HT1080 (cell line): ENCODE measurements at regions not wholly inside any gene's neighbourhood (a gene's known extent, or its start where the extent isn't known, plus 50 kb on each side); places are given as distances from the start of the nearest gene placed in this dataset.

Experiments used
- DNase-seq: peaks from one replicate; pipeline ENCODE4 v3.0.0-alpha.2; 2015; ENCODE audit warnings: low read depth

DNA sequence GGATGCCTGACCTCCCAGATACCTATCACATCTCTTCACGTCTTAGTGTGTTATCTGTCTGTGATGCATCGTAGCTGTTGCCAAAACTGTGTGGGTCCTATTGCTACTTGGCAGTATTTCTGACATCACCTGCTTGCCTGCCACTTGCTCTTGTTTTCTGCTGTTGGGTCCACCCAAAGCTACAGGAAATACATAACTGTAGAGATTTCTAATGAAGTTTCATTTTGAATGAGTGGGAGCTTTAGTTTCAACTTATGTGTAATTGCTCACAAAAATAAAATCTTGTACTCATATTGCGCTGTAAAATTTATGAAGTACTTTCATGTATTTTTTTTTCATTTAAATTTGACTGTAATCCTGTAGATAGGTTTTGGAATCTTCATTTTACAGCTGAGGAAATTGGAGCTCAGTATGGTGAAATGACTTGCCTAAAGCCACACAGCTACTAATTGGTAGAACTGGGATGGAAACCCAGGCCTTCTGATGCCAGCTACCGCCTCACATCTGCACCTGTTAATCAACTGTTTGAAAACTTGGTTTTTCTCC lies 113.6 kb upstream of the MAN1A1 start:
- no peak for DNase-seq

DNA sequence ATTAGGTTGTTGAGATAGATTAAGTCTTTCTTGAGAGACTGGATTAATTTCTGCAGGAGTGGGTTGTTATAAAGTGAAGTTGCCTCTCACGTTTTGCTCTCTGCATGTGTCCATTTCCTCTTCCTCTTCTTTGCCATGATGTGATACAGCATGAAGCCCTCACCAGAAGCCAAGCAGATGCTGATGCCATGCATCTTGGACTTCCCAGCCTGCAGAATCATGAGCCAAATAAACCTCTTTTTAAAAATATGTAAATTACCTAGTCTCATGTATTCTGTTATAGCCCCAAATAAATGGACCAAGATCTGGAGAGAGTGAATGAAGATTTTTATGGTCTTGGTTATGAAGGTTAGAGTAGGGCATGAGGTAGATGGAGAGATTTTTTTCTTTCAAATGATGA lies 111.6 kb upstream of the MAN1A1 start:
- no peak for DNase-seq

DNA sequence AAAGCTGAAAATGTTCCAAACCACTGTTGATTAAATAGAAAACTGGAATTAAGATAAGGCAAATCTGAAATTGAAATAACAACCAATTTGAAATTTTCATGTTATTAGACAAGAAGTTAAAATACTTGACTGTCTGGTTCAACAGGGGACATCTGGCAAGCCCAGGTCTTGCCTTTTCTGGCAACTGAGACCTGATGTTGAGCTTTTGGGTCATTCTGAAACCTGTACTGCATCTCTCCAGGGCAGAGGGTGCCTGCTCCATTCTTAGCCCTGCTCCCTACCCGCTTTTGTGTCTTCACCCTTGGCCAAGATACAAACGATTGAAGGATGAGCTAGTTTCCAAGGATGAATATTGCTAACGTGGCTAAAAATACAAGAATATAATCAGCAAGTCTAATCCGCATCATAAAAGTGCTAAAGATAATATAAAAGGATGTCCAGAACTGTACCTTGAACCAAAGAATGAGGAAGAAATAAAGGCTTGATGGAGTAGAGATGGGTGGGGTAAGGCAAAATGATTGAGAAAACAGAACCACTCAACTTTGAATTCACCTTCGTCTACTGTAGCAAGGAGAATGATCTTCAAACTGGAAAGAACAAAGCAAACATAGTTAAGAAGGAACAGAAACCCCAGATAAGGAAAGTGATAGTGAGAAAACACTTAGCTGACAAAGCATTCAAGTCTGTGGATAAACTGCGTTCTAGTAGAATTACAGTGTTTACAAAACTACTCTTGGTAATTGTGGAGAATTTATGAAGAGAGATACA lies 109.8 kb upstream of the MAN1A1 start:
- DNase-seq, result no peak

DNA sequence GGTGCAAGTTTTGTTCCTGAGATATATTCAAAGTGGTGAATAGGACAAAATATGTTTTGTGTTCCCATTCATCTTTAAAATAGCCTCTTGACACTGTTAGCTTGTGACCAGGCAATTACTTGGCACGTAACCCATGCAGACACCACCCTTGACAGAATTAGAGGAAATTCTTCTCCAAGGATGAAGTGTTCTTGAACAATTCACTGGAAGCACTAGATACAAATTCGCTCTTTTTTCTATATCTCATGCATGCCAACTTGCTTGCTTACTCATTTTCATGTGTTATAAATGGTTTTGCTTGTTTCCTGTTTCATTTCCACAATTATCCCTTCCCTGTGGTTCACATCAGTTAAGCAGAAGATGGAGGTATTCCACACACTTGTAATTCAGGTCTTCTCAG lies 105.2 kb upstream of the MAN1A1 start:
- DNase-seq, result peak; percentile 24

DNA sequence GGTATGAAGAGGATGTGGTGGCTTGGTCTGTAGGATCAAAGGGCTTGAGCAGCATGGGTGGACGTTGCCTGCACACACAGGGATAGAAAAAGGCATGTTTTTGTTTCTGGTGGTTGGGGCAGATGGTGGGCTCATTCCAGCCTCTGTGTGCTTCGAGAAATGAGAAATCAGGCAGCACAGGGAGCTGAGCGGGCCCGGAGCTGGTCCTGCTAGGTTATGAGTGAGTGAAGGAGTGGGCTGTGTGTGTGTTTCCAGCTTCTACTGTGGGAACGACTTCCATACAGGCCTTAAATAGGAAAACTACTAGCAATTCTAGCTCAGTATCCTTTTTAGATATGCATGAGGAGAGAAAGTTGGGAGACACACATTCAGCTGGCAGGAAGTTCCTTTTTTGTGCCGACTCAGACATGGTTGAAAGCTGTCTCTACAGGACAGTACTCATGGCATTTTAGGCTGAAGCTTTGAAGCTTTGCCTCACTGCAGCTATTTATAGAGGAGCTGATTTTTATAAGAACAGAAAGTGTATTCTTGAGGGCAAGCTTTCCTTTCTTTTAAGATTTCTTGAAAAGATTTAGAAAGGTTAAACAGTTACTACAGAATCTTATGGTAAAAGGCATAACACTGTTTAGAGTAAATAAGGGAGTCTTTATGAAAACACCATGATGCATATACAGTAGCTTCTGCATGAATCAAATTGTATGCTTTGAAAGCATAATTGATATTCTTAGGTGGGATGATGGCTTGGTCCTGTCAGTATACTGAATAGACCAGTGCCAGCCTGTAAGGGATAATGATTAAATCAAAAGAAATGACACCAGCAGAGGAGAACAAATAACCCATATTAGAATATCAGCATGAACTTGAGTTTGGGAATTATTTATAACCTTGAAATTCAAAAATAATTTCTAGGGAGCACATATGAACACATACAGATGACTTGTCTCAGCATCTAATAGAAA lies 104.0 kb upstream of the MAN1A1 start:
- no peak for DNase-seq

DNA sequence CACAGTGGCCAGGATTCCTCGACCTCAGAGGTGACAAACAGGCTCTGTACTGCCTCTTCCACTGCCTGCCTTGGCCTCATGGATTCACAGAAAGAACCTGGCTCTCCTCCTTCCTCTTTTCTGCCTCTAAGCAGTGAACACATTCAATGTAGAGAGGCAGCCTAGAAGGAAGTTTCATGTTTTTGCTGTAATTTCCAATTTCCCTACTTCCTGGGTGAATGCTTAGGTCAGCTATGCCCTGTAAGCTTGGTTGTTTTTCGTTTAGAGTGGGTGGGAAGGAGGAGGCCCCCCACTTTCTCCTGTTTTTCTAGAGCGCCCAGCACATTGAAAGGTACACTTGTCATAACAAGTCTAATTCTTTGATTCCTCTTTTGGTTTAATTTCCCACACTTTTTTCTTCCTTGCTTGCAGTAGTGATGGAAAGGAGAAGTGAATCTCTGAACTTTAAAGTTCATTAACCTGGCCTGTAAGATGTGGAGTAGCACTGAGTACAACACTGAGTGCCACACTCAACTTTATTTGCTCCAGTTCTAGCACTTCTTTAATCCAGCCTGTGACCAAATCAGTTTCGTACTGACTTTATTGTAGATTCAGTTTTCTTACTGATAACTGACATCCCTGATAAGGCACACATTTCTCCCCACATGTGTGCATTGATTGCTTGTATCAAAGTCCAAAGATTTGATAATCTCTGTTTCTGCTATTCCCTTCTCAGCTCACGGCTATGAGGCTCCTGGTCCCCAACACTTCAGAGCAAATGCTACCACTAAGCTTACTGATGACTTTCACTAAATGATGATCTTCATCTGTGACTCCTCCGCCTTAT lies 100.0 kb upstream of the MAN1A1 start:
- no peak for DNase-seq

DNA sequence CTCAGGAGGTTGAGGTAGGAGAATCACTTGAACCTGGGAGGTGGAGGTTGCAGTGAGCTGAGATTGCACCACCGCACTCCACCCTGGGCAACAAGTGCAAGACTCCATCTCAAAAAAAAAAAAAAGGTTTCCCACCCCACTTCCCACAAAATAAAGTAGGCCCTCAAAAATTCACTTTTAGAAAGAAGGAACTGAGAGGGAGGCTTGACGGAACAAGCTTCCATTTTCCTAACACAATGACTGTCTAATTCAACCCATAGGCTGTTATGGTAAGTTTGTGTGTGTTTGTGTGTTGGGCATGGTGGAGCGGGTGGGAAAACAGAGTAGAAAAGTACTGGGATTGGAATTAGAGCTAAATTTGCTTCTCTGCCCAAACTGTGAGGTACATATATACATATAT lies 98.4 kb upstream of the MAN1A1 start:
- DNase-seq, result no peak

DNA sequence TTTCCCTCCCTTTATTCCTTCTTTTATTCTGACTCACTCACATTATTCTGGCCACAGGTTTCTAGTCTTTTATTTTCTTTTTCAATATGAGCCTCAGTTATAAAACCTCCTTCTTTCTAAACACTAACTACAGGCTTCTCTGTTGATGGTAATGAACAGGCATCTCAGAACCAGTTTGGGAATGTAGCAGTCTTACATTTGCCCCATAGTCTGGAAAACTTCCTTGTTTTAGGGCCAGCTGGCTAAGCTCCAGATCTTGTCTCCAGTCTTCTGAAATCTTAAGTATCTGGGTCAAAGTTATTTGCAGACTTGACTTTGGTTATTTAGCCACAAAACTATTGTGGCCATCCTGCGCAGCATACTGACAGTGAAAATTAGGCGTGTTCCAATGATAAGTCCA lies 97.0 kb upstream of the MAN1A1 start:
- DNase-seq, result no peak

DNA sequence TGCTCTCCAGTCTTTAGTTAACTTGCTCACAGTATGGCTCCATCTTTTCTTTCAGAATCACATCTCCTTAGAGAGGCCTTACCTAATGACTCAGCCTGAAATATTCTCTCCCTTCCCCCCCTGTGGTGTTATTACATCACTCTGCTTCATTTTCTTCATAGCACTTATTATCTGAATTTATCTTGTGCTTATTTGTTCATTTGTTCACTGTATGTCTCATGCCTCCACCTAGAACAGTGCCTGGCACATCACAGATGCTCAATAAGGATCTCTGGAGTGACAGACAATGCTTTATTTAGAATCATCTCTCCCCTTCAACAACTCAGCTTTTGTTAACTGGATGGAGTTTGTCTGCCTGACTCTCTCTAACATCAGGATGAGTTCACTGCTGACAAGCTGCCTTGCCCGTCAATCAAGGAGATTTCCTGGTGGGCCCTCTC lies 96.6 kb upstream of the MAN1A1 start:
- peak; percentile 63 for DNase-seq

DNA sequence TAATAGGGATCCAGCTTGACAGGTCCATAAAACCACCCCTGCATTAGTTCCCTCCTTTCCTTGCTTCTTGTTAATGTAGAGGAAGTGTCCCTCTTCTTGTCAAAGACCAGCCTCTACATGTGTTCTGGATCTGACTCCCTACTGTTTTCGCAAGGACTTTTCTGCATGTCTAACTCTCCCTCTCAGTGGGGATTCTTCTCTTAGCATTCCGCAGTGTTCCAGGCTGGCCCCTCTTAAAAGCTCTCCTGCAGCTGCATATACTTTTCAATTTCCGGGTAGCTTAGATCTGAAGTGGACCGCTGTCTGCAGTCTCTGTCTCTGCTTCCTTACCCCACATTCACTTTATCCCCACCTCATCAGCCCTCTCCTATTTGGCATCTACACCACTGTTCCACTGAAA lies 96.1 kb upstream of the MAN1A1 start:
- no peak for DNase-seq

DNA sequence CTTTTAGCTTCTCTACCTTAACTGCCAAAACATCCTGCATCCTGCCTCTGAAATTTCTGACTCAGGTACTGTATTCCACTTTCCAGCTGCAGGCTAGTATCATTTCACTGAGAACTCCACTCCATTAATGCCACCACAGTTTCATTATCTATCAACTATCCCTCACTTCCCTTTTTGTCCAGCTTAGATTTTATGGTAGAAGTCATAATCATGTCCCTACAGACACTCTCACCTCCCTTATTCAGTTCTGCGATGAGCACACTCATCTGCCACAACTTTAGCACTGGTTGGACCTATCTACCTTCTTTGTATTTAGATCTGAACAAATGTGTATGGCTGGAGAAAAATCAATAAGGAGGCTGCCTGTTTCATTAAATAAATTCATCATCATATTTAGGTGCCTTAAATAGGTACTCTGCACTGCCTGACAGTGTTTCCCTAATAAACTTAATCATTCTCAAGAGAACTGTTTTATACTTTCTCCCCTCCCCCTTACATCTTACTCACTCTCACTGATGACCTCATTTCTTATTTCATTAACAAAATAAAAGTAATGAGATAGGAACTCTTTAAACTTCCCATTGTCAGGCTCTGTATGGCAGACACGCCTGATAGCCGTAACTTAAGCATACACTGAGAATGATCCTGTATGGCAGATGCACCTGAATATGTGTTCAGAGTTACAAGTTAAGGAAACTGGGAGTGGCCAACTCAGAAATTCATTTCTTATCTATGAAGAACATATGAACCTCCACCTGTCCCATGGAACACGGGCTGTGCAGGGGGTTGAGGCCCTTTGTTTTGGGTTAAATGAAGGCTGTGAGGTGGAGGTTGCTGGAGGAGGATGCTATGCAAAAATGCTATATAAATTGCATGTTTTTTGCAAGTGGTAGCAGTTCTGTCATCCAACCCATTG lies 95.3 kb upstream of the MAN1A1 start:
- no peak for DNase-seq

DNA sequence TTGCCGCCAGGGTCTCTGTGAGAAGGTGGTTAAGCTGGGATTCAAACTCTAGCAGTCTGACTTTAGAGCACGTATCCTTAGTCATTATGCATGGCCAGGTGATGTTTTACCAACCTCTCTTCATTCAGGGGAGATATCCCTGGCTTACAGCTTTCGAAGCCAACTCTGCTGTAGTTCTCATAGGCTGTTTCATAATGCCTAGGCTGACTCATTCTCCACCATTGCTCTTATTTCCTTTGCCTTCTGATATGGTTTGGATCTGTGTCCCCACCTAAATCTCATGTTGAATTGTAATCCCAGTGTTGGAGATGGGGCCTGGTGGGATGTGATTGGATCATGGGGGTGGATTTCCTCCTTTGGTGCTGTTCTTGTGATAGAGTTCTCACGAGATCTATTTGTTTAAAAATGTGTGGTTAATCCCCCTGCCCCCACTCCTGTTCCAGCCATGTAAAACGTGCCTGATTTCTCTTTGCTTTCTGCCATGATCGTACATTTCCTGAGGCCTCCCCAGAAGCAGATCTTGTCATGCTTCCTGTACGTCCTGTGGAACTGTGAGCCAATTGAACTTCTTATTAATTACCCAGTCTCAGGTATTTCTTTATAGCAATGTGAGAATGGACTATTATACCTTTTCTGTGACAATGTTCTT lies 94.6 kb upstream of the MAN1A1 start:
- no peak for DNase-seq

DNA sequence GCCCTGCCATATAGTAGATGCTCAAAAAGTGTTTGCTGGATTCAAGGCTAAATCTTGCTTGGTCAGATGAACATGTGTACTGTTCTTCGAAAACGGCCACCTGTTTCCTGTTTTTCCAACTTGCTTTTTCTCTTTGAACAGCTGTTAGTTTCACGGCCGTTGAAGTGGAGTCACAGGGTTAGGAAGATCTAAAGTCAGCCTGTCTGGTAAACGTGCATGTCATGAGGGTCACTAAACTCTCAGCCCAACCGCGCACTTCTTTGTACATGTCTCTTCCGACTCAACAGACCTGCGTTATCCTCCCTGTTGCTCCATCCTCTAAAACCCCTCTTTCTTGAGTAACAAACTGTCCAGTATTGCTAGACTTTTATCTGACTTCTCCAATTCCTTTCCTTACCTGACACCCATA lies 93.2 kb upstream of the MAN1A1 start:
- DNase-seq, result no peak

DNA sequence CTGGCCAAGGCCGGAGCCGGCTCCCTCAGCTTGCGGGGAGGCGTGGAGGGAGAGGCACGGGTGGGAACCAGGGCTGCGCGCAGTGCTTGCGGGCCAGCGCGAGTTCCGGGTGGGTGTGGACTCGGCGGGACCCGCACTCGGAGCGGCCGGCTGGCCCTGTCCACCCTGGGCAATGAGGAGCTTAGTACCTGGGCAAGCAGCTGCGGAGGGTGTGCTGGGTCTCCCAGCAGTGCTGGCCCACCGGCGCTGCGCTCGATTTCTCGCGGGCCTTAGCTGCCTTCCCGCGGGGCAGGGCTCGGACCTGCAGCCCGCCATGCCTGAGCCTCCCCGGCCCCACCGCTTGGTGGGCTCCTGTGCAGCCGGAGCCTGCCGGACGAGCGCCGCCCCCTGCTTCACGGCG lies 91.4 kb upstream of the MAN1A1 start:
- DNase-seq, result no peak

DNA sequence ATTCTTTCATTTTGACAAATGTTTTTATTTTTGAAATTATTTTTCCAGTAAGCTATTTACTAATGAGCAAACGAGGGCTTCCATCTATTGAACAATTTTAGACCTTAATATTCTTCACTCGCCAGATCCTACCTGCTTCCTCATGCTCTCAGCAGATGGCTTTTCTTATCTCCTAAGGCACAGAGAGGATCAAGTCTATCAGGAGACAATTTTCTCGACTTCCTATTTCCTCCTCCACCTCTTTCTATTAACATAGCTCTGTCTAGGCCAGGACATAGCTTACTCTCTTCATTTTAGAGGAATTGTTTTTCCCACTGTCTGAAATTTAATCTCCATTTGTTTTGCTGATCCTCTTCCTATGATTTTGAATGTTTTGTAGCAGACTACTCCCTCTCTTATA lies 87.0 kb upstream of the MAN1A1 start:
- no peak for DNase-seq

DNA sequence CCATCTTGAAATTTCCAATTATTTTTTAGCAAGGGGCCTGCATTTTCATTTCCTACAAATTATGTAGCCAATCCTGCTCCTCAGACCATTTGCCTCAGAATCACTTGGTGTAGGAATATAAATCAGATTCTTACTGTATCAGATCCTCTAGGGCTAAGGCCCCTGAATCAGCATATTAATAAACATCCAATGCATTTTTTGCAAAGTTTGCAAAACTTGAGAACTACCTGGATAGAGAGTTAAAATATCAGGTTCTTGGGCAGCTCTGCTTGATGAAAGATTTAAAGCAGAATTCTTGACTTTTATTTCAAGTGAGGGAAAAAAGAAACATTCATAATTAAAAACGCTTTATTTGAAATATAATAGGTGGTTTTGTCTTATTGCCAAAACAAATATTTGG lies 82.2 kb upstream of the MAN1A1 start:
- DNase-seq, result no peak

DNA sequence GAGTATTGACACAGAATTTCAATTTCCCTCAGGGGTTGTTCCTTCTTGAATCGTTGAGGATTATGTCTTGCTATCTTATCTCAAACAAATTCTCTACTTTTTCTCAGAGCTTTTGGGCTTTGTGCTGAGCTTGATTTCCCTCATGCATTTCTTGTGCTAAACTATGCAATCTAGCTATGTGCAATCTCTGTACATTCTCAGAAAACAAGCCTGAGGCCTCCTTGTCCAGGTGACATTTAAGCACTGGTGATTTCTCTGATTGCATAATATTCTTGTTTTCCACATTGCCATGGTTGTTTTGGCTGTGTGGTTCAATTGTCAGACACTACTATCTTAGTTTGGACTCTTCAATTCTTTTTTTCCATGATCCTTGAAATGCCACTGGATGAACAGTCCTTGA lies 81.2 kb upstream of the MAN1A1 start:
- DNase-seq, result no peak

DNA sequence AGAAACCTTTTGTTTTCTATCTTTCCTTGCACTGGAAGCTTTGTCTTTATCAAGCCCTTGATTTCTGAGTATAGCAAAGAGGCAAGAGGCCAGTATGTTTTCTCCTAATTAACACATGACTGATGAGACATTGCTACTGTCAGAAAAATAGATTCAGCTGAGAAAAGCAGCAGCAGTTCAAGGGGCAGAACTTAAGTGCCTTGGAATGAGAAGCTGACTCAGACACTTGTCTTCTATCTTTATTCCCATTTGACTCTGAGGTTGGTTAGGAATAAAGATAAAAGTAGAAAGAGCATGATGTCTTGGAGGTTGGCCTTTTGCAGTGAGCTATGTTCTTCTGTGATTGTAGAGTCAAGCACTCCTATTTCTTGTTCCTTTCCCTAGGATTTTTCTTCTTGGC lies 79.1 kb upstream of the MAN1A1 start:
- DNase-seq, result no peak

DNA sequence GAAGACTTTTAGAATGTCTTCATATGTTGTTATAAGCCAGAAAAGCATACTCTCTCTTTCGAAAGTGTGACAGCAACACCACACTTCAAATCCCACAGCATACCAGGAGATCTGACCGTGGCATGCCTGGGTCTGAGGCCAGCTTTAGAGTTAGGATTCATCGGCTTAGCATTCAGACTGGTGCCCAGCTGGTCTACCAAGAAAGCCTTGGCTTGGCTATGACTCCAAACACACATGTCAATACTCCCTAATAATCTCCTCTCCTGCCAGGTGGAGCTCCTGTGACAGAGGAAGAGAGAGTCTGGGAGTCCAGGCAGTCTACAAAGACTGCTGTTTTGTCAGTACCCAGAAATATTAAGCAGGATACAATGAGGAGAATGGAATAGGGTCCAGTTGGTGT lies 77.1 kb upstream of the MAN1A1 start:
- DNase-seq, result peak; percentile 7

DNA sequence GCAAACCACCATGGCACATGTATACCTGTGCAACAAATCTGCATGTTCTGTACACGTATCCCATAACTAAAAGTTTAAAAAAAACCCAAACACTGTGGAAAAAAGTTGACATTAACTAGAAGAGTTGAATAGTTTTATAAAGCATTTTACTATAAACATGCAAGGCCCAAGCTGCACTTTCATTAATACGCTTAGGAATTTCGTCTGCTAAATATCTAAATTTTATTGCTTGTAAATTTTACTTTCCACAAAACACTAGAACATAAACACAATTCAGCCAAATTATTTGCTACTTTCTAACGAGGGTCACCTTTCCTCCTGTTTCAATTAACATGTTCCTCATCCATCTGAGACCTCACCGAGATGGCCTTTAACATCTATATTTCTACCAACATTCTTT lies 74.4 kb upstream of the MAN1A1 start:
- no peak for DNase-seq
